IMR-90 (cell line): ENCODE measurements at regions not wholly inside any gene's neighbourhood (a gene's known extent, or its start where the extent isn't known, plus 50 kb on each side); places are given as distances from the start of the nearest gene placed in this dataset.
A peak's percentile ranks its signal among the peaks of the same experiment; 100 is the strongest.

Source experiments
- ATAC-seq: fragments of 200-7000 bp; cut with Tn5 transposase; 2 replicates; pipeline ENCODE4 v1.9.1; 2020; ENCODE audit warnings: low read depth, mild to moderate bottlenecking, moderate library complexity
- BruUV-seq: library from RNA; stranded (reverse); fragments of 400-500 nt; replicated peaks from 2 replicates; lab custom pipeline; 2021; lab: Mats Ljungman, UMichigan
- CTCF ChIA-PET: fragments of 300-600 bp; formaldehyde crosslinking; extraction: SDS; loops from one replicate; lab custom pipeline; 2021; ENCODE audit warnings: antibody characterized with exemption; lab: Yijun Ruan, JAX
- POLR2A ChIA-PET: fragments of 300-600 bp; sonication (Branson Sonifier 250); formaldehyde crosslinking; loops from one replicate; lab custom pipeline; 2022; ENCODE audit warnings: antibody characterized with exemption; ENCODE audit not compliant: unreplicated experiment; lab: Charles Lee
- DNase-seq: peaks from one replicate; pipeline ENCODE4 v3.0.0; 2013
- H2AFZ ChIP-seq: replicated peaks from 2 replicates; pipeline ENCODE3; 2013; ENCODE audit warnings: low read length, mild to moderate bottlenecking; ENCODE audit not compliant: poor library complexity
- H2AK5ac ChIP-seq: 2 replicates; pipeline ENCODE4 v1.6.1; 2013; ENCODE audit warnings: low read depth, low read length, inconsistent platforms
- H2AK9ac ChIP-seq: replicated peaks from 2 replicates; pipeline ENCODE3; 2013; ENCODE audit warnings: mild to moderate bottlenecking, low read depth, low read length, moderate library complexity; ENCODE audit not compliant: poor library complexity
- H2BK120ac ChIP-seq: 2 replicates; pipeline ENCODE4 v1.6.1; 2013; ENCODE audit warnings: low read depth, low read length, inconsistent platforms
- H2BK15ac ChIP-seq: 3 replicates; pipeline ENCODE4 v1.6.1; 2013; ENCODE audit warnings: low read depth, low read length, inconsistent platforms
- H2BK20ac ChIP-seq: 2 replicates; pipeline ENCODE4 v1.6.1; 2013; ENCODE audit warnings: low read depth, mild to moderate bottlenecking, inconsistent platforms, low read length, moderate library complexity
- H2BK5ac ChIP-seq: 2 replicates; pipeline ENCODE4 v1.6.1; 2013; ENCODE audit warnings: mild to moderate bottlenecking, low read depth, low read length, inconsistent platforms; ENCODE audit not compliant: poor library complexity, severe bottlenecking
- H3K14ac ChIP-seq: replicated peaks from 2 replicates; pipeline ENCODE4 v1.6.1; 2013; ENCODE audit warnings: low read depth, low read length, inconsistent platforms
- H3K18ac ChIP-seq: 2 replicates; pipeline ENCODE4 v1.6.1; 2013; ENCODE audit warnings: low read depth, low read length, control low read depth
- H3K23ac ChIP-seq: 2 replicates; pipeline ENCODE4 v1.6.1; 2013; ENCODE audit warnings: low read depth, low read length, inconsistent platforms
- H3K27ac ChIP-seq: 2 replicates; pipeline ENCODE4 v1.5.1; 2013; ENCODE audit warnings: mild to moderate bottlenecking, control low read depth, low read length; ENCODE audit not compliant: insufficient read depth
- H3K27me3 ChIP-seq: 2 replicates; pipeline ENCODE4 v1.6.1; 2013; ENCODE audit warnings: low read length; ENCODE audit not compliant: control insufficient read depth, insufficient read depth
- H3K36me3 ChIP-seq: 2 replicates; pipeline ENCODE4 v1.6.1; 2013; ENCODE audit warnings: low read length, mixed read lengths; ENCODE audit not compliant: control insufficient read depth, insufficient read depth
- H3K4ac ChIP-seq: 2 replicates; pipeline ENCODE4 v1.6.1; 2013; ENCODE audit warnings: low read depth, low read length, inconsistent platforms
- H3K4me1 ChIP-seq: 2 replicates; pipeline ENCODE4 v1.6.1; 2013; ENCODE audit warnings: low read length, mixed read lengths; ENCODE audit not compliant: control insufficient read depth, insufficient read depth
- H3K4me2 ChIP-seq: 2 replicates; pipeline ENCODE4 v1.6.1; 2013; ENCODE audit warnings: low read depth, mild to moderate bottlenecking, control low read depth, low read length, moderate library complexity
- H3K4me3 ChIP-seq: 2 replicates; pipeline ENCODE4 v1.5.1; 2013; ENCODE audit warnings: low read depth, mild to moderate bottlenecking, control low read depth, low read length, moderate library complexity; ENCODE audit not compliant: insufficient read depth
- H3K56ac ChIP-seq: 2 replicates; pipeline ENCODE4 v1.6.1; 2013; ENCODE audit warnings: low read length, inconsistent platforms; ENCODE audit not compliant: insufficient read depth; ENCODE audit errors: extremely low read depth
- H3K79me1 ChIP-seq, 2 experiments: 2 replicates each; pipeline ENCODE4 v1.6.1; 2013; ENCODE audit warnings: low read length in 2 of 2, inconsistent platforms in 1 of 2, low read depth in 1 of 2
- H3K9ac ChIP-seq: 2 replicates; pipeline ENCODE4 v1.6.1; 2013; ENCODE audit warnings: low read depth, low read length, control low read depth
- H3K9me1 ChIP-seq: 2 replicates; pipeline ENCODE4 v1.6.1; 2013; ENCODE audit warnings: low read length, inconsistent platforms; ENCODE audit not compliant: insufficient read depth
- H3K9me3 ChIP-seq: 2 replicates; pipeline ENCODE4 v1.6.1; 2013; ENCODE audit warnings: low read length; ENCODE audit not compliant: control insufficient read depth, insufficient read depth
- H4K20me1 ChIP-seq: 2 replicates; pipeline ENCODE4 v1.6.1; 2013; ENCODE audit warnings: low read length, inconsistent platforms; ENCODE audit not compliant: insufficient read depth
- H4K5ac ChIP-seq: 2 replicates; pipeline ENCODE4 v1.6.1; 2013; ENCODE audit warnings: mild to moderate bottlenecking, low read depth, low read length, control low read depth
- H4K8ac ChIP-seq, 2 experiments: 2 replicates each; pipeline ENCODE4 v1.6.1; 2013; ENCODE audit warnings: low read depth in 2 of 2, low read length in 2 of 2, control low read depth in 1 of 2, inconsistent platforms in 1 of 2
- H4K91ac ChIP-seq: 2 replicates; pipeline ENCODE4 v1.6.1; 2013; ENCODE audit warnings: low read depth, low read length, inconsistent platforms; ENCODE audit not compliant: insufficient read depth
- RCOR1 ChIP-seq: IDR thresholded peaks from 2 replicates; pipeline ENCODE4 v1.6.1; 2012; ENCODE audit warnings: mild to moderate bottlenecking, low read length, improper control_type of control experiment; ENCODE audit not compliant: insufficient replicate concordance
- WGBS, 2 experiments: methylation state at CpG; one replicate each; pipeline versions ENCODE4 v1.1.5 to v1.1.7; 2013; ENCODE audit warnings: missing lambda C conversion rate in 2 of 2; ENCODE audit not compliant: insufficient read length in 1 of 2; ENCODE audit errors: extremely low coverage in 2 of 2; 5-methylcytosine and 5-hydroxymethylcytosine counted together
- dilution Hi-C: fragments of 300-500 bp; cut with HindIII; formaldehyde crosslinking; loops from one replicate; pipeline ENCODE4 v1.14.3; 2018; ENCODE audit warnings: low sequenced_read_pairs; ENCODE audit not compliant: unreplicated experiment
- in situ Hi-C: fragments of 300-500 bp; cut with MboI; formaldehyde crosslinking; loops from 3 replicates; pipeline ENCODE4 v1.14.3; 2019; ENCODE audit warnings: low sequenced_read_pairs, inconsistent platforms, mixed read lengths
- intact Hi-C: fragments of 100-400 bp; cut with micrococcal nuclease; formaldehyde crosslinking; loops from 2 replicates; pipeline ENCODE4 v1.10.0; 2022

- Histone ChIP-seq H4K8ac (no peak overlapping the region), H3K27me3 (peaks cover 17% of the 10 kb centered on the region), H3K4ac (0 out of 2 replicates have a peak overlapping the region, but pooled peaks have one; percentile 19), H2AFZ (no peak overlapping the region), H4K20me1 (no peaks in the 10 kb centered on the region), H3K9ac (no peak overlapping the region), H2AK9ac (no peak overlapping the region), H3K4me1 (peaks cover 2% of the 10 kb centered on the region), H2AK5ac (no peak overlapping the region), H3K79me1 (no peaks in the 10 kb centered on the region), H3K4me2 (no peak overlapping the region), H3K23ac (no peak overlapping the region), H3K36me3 (no peaks in the 10 kb centered on the region), H3K18ac (no peak overlapping the region), H3K14ac (no peak overlapping the region), H2BK15ac (peak overlapping the region; percentile 29; the same call in 1 of the 3 replicates), H3K9me1 (peaks cover 4% of the 10 kb centered on the region), H3K56ac (no peak overlapping the region), H2BK120ac (no peak overlapping the region), H3K9me3 (no peaks in the 10 kb centered on the region), H2BK5ac (no peak overlapping the region), H4K91ac (no peak overlapping the region), H3K27ac (no peak overlapping the region), H2BK20ac (no peak overlapping the region), H3K4me3 (no peak overlapping the region), H4K5ac (no peak overlapping the region)
- DNase-seq = no peak
- dilution Hi-C loops = no loop called here
- POLR2A ChIA-PET = no interaction called here
- CTCF ChIA-PET = interaction anchor here (0.6 kb wide), 2 partner anchors 18 to 39 kb away, joined by 3 to 6 read pairs; no protein-coding TSS in a partner anchor
- in situ Hi-C loops = no loop called here
- TF ChIP-seq RCOR1 = no peak
- intact Hi-C loops = no loop called here
- BruUV-seq = no TSS peak
- ATAC-seq = no peak
- WGBS, 2 experiments = no CpG with 5 or more reads among the region's 13 CpGs
Measured at GRCh38 chr6:15734118-15734897, 71.5 kb upstream of the DTNBP1 start.
